ENCODE measurements at regions not wholly inside any gene's neighbourhood (a gene's known extent, or its start where the extent isn't known, plus 50 kb on each side); places are given as distances from the start of the nearest gene placed in this dataset.

GRCh38 chr22:27692243-27692642 is 109.3 kb downstream of the MN1 start:
- no peak for DNase-seq (ENCODE audit: low read depth)

GRCh38 chr22:27695925-27696324 is 105.6 kb downstream of the MN1 start:
- DNase-seq (ENCODE audit: low read depth), result no peak

DNA sequence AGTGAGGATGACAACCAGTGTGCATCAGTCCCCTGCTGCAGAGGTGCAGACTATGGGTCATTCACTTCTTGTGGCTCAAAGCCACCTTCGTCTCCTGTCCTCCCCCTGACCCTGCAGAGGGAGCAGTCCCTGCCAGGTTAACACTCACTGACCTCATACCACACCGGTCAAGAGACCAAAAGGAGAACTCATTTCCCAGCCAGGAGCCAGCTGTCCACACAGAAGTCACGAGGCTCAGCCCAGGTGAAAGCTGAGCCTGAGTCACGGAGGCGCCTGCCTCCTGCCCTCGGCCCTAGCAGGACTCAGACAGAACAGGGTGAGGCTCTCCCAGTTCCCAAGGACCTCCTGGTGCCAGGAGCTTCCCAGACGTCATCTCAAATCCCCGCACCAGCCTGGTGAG is 103.7 kb downstream of the MN1 start:
- no peak for DNase-seq (ENCODE audit: low read depth)

Measured in activated gamma-delta T cell treated with anti-CD3 and anti-CD28 coated beads, Interleukin-2, amount 50 U/mL, for 16 hours (primary cell).